ENCODE measurements at regions not wholly inside any gene's neighbourhood (a gene's known extent, or its start where the extent isn't known, plus 50 kb on each side); places are given as distances from the start of the nearest gene placed in this dataset.

DNA sequence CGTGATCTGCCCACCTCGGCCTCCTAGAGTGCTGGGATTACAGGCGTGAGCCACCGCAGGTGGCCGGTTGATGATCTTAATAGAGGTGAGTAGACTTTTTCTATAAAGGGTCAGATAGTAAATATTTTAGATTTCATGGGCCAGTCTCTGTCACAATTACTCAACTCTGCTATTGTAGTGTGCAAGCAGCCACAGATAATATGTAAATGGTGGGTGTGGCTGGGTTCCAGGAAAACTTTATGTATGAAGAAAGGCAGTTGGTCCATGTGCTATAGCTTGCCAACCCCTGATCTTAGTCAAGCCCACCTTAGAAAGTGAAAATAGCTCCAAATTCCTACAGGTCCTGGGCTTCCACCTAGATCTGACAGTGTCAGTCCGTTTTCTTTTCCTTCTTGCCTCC, 94.9 kb upstream of the PMFBP1 start:
- DNase-seq (ENCODE audit: low spot score) = no peak

DNA sequence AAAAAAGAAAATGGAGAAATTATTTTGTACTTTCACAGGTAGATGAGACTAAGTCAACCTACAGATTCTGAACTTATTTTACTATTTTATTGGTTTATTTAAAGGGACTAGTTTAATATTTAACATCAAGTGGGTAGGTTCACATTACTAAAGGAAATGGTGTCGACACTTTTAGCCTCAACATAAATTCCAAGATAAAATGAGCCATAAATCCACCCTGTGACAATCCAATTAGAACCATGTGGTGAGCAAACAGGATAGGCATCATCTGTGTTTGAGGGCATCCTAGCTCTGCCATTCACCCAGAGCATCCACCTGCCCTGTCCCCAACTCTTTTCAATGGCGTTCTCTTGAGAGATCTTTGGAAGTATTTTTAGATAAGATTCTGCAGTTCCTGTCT, 92.8 kb upstream of the PMFBP1 start:
- no peak for DNase-seq (ENCODE audit: low spot score)

DNA sequence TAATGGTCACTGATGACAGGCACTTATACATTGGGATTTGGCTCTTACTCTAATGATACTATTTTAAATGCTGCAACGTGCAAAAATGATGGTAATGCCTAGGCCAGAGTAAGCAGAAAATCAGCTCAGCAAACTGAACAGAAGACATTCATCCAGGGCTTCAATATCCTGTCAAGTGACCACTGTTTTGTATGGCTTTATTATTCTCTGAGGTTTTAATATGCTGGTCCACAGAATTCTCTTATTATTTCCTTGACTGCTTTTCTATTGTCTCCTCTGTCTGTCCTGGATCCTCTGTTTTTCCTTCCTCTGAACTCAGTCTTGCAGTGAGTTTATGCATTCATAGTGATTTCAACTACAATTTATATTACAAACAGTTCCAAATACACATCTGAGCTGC, 90.8 kb upstream of the PMFBP1 start:
- no peak for DNase-seq (ENCODE audit: low spot score)

DNA sequence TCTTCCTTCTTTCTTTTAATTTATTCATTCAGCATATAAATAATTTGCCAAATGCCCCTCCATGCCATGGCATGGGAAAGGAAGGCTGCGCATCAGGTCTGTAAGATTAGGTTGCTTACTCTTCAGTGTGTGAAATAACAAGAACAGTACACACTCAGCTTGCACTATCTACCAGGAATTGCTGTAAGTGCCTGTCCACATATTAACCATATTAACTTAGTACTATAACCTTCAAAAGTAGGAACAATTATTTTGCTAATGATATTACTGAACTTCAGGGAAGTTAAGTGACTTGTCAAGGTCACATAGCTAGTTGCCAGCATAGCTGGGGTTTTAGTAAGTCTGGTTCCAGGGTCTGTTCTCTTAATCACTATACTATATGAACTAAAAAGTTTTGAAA, 89.2 kb upstream of the PMFBP1 start:
- DNase-seq (ENCODE audit: low spot score) = no peak

DNA sequence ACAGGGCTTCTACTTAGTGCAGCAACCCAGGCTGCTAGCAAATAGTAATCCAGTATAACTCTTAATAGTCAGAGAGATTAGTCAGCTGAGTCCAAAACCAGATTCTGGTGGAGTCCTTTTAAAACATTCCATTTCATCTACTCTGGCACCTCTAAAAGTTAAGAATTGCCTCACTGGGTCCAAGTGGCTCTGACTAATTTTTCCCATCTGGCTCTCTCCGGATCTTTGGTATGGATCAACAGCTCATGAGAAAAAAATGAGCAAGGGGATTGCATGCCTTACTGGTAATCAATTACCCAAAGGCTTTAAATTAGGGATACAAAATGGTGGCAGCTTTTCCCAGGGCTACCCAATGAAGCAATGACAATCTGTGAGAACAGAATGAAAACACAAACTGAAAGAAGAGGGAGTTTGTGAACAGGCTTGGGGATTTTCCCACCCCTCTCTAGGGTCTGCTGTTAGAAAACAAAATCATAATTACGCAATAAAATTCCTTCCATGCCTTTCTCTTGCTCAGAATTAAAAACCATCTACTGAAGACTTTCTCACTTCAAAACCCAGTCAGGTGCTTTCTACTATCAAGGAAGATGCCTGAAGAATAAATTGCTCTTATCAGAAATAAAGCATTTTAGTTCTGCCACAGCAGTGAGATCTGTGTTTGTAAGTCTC, 84.6 kb upstream of the PMFBP1 start:
- DNase-seq (ENCODE audit: low spot score) = peak; percentile 86

DNA sequence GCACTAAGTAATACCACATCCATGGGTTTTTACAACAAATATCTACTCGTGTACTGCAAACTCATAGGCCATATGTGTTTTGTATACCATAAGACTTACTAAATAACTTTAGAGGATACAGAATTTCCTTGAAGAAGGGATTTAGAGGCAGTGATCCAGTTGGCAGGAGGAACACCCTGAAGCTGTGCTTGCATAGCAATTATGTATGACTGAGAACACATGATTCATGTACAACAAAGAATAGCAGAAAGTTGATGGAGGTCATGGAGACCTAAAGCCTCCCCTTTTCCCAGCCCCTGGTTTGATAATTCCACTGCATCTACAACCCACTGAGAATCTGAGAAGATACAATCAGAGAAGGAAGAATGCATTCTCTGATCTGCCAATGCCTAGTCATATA, 83.8 kb upstream of the PMFBP1 start:
- no peak for DNase-seq (ENCODE audit: low spot score)

DNA sequence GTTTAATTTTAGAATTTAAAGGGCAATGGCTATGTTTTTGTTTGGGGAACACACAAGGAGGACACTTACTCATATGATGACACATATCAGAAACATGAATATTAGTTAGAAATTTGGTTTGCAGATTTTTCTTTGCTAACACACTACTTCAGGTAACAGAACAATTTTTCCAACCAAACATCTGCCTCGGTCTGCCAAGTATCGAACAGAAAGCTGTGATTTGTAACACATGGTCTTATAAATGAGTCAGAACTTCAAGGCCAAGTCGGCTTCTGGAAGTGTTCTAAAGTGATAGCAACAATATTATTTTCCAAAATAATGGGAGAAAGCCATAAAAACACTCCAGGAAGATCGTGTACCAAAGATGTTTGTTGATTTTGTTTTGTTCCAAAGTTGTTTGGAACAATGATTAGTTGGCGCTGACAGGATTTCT, 75.9 kb upstream of the PMFBP1 start:
- DNase-seq (ENCODE audit: low spot score) = peak; percentile 31

DNA sequence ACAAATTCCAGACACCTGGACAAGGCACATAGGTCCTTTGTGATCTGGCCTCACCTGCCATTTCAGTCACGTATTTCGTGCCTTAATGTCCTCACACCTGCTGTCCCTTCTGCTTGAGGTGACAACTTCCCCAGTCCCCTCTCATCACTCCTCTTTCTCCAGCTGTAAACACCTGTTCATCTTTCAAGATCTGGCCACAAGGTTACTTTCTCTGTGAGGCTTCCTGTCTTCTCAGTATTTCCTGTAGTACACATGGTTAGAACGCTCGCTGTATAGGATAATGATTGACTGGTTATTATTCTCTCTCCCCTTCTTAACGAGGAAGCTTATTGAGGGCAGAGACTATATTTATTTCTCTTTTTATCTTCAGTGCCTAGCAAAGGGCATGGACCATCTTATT, 74.5 kb upstream of the PMFBP1 start:
- DNase-seq (ENCODE audit: low spot score) = no peak

DNA sequence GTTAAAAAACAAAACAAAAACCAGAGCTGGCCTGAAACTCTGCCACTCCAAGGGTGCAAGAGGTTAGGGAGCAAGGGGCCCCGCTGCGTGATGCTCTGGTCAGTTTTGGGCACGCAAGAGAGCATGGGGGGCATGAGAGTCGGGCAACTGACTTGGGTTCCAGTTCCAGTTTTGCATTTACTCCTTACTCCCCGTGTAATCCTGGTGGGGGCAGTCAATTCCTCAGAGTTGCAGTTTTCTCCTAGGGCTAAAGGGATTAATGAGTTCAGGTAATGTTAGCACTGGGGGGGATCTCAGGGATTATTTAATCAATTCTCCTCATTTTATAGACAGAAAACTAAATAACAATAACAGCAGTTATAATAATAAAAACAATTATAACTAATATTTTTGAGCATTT, 72.9 kb upstream of the PMFBP1 start:
- no peak for DNase-seq (ENCODE audit: low spot score)

DNA sequence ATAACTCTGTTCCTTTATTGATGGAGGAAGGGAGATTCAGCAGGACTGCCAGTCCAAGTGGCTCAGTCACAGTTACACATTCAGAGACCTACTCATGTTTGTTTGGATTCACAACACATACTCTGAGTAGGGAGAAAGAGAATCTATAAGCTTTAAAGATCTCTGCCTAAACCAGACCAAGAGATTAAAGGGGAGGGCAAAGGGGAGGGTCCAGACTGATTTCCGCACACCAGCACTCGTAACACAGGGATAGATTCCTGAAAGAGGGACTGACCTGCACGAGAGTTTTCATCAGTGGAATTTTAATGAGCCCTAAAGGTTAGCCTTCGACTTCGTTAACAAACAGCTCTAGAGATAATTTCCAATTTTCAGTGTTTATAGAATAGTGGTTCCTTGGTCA, 71.7 kb upstream of the PMFBP1 start:
- no peak for DNase-seq (ENCODE audit: low spot score)

DNA sequence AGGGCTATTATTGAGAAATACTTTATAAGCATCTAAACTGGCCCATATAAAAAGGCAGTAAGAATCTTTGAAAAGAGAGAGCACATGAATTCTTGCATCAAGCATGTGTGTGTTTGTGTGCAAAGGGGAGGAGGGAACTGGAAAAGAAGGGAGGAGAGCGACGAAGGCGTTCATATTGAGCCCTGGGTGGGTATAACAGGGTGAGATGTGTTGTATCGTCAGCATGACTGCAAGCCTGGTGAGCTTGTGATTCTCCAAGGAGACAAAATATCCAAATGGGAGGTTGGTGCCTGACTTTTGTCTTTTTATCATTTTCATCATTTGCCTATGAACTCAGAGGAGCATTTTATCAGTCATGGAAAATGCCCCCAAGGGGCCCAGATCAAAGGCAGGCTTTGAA, 70.8 kb upstream of the PMFBP1 start:
- no peak for DNase-seq (ENCODE audit: low spot score)

DNA sequence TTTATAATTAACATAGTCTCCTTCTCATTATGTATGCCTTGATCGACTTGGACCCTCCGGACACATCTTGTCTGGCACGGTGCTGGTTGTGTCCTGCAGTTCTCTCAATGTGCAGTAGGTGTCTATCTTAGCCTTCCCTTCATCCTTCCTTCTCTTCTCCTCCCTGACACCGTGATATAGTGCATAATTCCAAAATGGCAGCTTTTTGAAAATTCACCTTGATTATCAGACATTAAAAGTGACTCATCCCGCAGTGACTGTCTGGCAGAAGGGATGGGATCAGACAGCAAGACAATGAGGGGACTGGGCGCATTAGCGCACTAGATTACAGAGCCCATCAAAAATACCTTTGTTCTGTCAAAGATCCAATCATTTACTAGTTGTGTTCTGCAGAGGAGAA, 70.0 kb upstream of the PMFBP1 start:
- peak; percentile 70 for DNase-seq (ENCODE audit: low spot score)

DNA sequence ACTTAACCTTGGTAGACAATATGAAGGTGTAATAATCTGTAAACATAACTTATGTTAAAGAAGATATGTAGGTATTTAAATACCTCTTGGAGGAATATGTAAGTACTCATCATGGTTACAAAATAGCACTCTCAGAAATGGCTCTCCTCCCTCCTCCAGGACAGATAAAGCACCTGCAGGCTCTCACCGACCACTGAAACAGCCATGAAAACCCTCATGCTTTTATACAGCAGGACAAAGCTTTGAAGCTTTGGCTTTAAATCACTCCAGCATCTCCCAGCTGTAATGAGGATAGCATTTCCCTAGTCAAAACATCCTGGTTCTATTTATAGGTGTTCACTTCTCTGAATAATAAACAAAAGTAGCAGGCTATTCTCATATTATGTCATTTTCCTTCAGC, 69.1 kb upstream of the PMFBP1 start:
- DNase-seq (ENCODE audit: low spot score) = no peak

DNA sequence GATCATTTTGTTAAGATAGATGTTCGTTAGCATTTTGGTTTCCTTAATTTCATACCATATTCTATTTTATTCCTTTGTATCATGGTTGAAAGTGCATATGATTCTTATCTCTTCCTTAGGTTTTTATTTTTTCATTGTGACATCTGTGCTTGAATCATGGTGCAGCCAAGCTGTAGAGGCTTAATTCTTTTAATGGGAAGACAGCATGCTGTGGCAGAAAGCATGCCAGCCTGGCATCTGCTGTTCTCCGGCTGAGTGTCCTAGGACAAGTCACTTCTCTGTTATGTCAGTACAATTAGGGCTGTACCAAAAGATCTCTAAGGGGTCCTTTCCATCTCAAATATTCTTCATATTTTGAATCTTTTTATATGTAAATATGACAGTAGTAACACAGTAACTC, 68.5 kb upstream of the PMFBP1 start:
- no peak for DNase-seq (ENCODE audit: low spot score)

DNA sequence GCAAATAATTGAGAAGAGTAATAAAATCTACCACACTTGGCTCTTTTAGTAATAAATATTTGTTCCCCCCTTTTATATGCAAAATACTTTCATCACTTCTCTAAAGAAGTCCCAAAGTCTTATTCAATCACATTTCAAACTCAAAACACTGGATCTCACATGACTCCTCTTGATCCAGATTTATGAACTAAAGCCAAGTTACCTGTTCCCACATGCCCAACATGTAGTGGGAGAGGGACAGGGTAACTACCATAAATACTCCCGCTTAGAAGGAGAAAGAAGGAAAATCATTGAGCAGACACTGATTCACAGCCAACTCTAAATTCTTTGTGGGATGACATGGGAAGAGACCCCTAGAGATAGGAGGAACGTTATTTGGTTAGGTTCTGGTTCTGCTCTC, 64.9 kb upstream of the PMFBP1 start:
- DNase-seq (ENCODE audit: low spot score) = no peak

DNA sequence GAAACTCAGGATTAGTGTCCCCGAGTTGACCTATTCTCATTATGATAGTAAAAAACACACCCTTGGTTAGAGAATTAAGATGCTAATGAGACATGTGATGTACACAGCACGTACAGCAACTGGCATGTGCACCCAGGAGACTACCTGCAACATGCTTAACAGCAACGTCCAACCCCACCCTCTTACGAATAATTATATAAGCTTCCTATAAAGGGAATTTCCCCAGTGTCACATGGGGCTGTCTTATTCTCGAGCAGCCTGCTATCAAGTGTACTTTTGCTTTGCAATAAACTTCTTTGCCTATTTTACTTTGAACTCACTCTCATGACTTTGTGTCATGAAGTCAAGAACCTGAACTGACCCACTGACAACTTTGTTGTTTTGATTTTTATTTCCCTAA, 62.4 kb upstream of the PMFBP1 start:
- no peak for DNase-seq (ENCODE audit: low spot score)

DNA sequence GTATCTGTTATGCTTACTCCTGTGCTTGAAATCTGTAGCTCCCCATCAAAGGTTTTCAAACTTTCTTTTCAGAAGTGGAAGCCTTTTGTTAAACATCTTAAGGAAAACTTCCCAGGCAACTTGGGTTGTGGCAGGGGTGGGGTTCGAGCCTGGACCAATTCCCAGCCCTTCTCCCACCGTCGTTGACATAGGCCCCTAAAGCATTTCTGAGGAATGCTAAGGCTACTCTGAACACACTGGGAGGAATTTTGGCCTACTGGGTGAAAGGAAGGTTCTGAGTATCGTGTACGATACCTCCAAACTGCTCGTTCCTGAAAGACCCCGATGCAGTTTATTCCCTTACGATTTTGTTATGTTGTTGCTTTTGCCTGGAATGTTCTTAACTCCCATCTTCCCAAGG, 56.1 kb upstream of the PMFBP1 start:
- no peak for DNase-seq (ENCODE audit: low spot score)

DNA sequence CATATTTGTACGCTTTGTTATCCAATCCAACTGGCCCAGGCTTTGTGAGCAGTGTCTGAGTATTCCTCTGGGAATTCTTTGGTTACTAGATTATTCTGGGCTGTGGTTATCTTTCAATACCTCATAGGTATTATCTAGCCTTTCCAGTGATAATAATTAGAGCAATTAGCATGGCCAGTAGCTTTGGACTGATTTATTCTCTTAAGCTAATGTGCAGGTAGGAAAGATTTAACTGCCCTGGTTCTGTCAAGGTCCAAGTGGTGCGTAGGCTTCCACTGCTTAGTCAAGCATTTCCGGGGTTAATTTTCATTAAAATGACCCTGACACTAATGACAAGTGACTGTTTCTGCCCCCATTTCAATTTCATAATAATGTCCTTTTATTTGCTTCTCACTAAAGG, 54.2 kb upstream of the PMFBP1 start:
- no peak for DNase-seq (ENCODE audit: low spot score)

DNA sequence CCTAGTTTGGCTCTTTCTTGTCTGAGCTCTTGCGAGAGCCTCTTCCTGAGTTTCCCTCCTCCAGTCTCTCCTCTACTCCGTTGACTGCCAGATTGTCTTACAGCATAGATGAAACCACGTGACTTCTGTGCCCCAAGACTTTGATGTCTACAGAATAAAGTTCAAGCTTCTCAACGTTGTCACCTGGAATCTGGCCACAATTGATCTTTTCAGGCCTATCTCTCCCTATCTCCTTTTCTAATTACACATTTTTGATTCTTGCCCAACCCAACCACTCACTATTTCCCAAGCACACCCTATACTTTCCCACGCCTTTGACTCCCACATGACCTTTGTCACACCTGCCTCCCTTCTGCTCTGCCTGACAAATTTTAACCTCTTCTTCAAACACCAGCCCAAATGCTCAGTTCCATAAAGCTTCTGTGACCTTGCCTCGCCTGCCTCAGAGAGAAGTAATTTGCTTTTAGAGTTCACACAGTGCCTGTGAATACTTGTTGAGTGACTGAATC, 52.4 kb upstream of the PMFBP1 start:
- DNase-seq (ENCODE audit: low spot score) = no peak

DNA sequence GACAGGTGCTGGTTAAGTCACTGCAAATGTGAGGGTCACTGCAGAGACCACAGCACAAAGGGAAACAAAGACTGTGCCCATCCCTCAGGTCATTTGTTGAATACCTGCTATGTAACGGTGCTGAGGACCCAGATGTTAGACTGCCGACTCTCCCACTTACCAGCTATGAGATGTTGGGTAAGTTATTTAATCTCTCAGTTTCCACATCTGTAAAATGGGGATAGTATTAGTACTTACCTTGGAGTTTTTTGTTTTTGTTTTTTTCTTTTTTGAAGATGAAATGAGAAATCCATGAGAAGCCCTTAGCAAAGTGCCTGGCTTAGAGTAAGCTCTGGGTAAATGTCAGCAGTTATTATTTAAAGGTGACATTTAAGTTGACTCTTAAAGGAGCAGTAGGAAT, 50.5 kb upstream of the PMFBP1 start:
- no peak for DNase-seq (ENCODE audit: low spot score)
